Suprapubic skin (tissue), 4 donors: ENCODE measurements at regions not wholly inside any gene's neighbourhood (a gene's known extent, or its start where the extent isn't known, plus 50 kb on each side); places are given as distances from the start of the nearest gene placed in this dataset.

ENCODE experiments used
- DNase-seq, 2 donors: peaks; one replicate each; pipeline ENCODE4 v3.0.0-alpha.2; 2019; ENCODE audit warnings: low spot score in 2 of 2
- H3K27ac ChIP-seq: fragments of 200-600 bp; sonication (generic); one replicate; pipeline ENCODE4 v1.5.1; 2019
- H3K27me3 ChIP-seq: fragments of 200-600 bp; sonication (generic); one replicate; pipeline ENCODE4 v1.5.1; 2019
- H3K36me3 ChIP-seq: fragments of 200-600 bp; sonication (generic); one replicate; pipeline ENCODE4 v1.5.1; 2019
- H3K4me1 ChIP-seq: fragments of 200-600 bp; sonication (generic); one replicate; pipeline ENCODE4 v1.5.1; 2019
- H3K4me3 ChIP-seq: fragments of 200-600 bp; sonication (generic); one replicate; pipeline ENCODE4 v1.5.1; 2019; ENCODE audit warnings: mild to moderate bottlenecking
- H3K9me3 ChIP-seq: fragments of 200-600 bp; sonication (generic); one replicate; pipeline ENCODE4 v1.5.1; 2019
- EP300 ChIP-seq: sonication (generic); formaldehyde crosslinking; IDR thresholded peaks from one replicate; pipeline ENCODE4 v1.6.1; 2017; ENCODE audit warnings: antibody characterized with exemption
- POLR2A ChIP-seq, 2 donors: fragments of 450-650 bp; IDR thresholded peaks; one replicate each; pipeline ENCODE4 v1.6.1; 2017; ENCODE audit warnings: antibody characterized with exemption in 2 of 2, mild to moderate bottlenecking in 2 of 2, moderate library complexity in 2 of 2
- POLR2AphosphoS5 ChIP-seq, 3 donors: sonication (generic); formaldehyde crosslinking; IDR thresholded peaks; one replicate each; pipeline ENCODE4 v1.6.1; 2017; ENCODE audit warnings: antibody characterized with exemption in 3 of 3
- WGBS: methylation state at CpG from one replicate; pipeline ENCODE4 v1.1.5; 2018; 5-methylcytosine and 5-hydroxymethylcytosine counted together
- TF ChIP-seq, protein P1 (sequence below), 2 donors: fragments of 200-600 bp in 1 of 2; fragments of 450-650 bp in 1 of 2; sonication (generic) in 1 of 2; IDR thresholded peaks; one replicate each; pipeline ENCODE4 v1.5.1; 2016 to 2019; ENCODE audit warnings: antibody characterized with exemption in 2 of 2, mild to moderate bottlenecking in 1 of 2, moderate library complexity in 1 of 2

DNA sequence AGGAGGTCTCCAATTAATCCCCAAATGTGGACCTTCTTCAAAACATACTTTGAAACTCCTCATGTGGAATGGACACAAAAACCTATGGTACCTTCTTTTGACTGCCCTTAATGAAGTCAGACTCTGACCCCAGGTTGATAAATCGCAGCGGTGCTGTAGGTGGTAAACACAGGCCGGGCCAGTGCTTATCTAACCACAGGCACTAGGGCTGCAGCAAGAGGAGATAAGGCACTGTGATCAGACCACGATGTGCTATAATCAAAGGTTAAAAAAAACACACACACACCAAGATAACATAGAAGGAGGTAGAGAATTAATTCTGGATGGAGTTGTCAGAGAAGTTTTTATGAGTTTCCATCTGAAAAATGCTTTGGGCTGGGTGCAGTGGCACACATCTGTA, 52.3 kb upstream of the SIPA1L2 start:
- H3K4me3 ChIP-seq, result no peak overlapping the region

DNA sequence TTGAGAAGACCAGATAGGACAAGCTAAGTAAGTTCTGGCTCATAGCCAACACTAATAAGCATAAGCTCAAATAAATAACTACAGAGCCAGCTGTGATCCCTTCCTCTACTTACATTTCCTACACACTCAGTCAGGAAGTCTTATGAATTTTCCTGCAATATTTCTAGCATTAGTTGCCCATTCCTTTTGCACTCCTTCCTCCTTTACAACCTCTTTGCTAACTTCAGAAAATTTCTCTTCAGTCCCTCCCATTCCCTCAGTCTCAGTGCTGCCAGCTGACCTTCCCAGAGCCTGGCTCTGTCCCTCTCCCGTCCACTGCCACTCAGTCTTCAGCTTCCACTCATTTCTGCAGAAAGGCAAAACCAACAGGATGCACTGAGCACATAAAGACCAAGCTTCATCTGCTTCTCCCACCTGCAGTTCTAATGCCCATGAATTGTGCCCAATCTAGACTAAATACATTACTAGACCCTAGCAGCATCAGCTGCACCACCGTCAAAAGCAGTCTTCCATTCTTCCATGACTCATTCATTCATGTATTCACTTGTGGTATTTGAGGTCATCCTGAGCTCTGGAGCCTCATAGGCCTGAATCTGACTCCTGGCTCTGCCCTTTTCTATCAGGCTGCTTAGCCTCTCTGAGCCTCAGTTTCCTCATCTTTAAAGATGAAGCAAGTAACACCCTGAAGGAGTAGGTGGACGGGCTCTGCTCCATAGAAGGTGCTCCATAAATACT, 54.6 kb upstream of the SIPA1L2 start:
- no peak for DNase-seq
- Histone ChIP-seq H3K36me3 (no peaks in the 10 kb centered on the region), H3K27me3 (no peaks in the 10 kb centered on the region), H3K9me3 (no peaks in the 10 kb centered on the region), H3K27ac (no peak overlapping the region), H3K4me3 (no peak overlapping the region), H3K4me1 (no peaks in the 10 kb centered on the region)
- TF ChIP-seq, protein P1, sequence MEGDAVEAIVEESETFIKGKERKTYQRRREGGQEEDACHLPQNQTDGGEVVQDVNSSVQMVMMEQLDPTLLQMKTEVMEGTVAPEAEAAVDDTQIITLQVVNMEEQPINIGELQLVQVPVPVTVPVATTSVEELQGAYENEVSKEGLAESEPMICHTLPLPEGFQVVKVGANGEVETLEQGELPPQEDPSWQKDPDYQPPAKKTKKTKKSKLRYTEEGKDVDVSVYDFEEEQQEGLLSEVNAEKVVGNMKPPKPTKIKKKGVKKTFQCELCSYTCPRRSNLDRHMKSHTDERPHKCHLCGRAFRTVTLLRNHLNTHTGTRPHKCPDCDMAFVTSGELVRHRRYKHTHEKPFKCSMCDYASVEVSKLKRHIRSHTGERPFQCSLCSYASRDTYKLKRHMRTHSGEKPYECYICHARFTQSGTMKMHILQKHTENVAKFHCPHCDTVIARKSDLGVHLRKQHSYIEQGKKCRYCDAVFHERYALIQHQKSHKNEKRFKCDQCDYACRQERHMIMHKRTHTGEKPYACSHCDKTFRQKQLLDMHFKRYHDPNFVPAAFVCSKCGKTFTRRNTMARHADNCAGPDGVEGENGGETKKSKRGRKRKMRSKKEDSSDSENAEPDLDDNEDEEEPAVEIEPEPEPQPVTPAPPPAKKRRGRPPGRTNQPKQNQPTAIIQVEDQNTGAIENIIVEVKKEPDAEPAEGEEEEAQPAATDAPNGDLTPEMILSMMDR (IDR thresholded peaks at IDR 0.05), result no peak
- TF ChIP-seq POLR2A (IDR thresholded peaks at IDR 0.05) (no peak), POLR2AphosphoS5 (IDR thresholded peaks at IDR 0.05) (no peak), EP300 (no peak)
- WGBS, result 81% methylated on average over 3 of the region's 3 CpGs

More for the DNA sequence above, 52.3 kb upstream of the SIPA1L2 start:
- Histone ChIP-seq H3K9me3 (no peaks in the 10 kb centered on the region), H3K4me1 (no peaks in the 10 kb centered on the region), H3K36me3 (no peaks in the 10 kb centered on the region), H3K27me3 (no peaks in the 10 kb centered on the region), H3K27ac (no peak overlapping the region)
- 89% methylated on average over 4 of the region's 4 CpGs for WGBS
- DNase-seq, result no peak
- TF ChIP-seq, protein P1 (IDR thresholded peaks at IDR 0.05), result no peak
- TF ChIP-seq POLR2AphosphoS5 (IDR thresholded peaks at IDR 0.05) (no peak), POLR2A (IDR thresholded peaks at IDR 0.05) (no peak), EP300 (no peak)

DNA sequence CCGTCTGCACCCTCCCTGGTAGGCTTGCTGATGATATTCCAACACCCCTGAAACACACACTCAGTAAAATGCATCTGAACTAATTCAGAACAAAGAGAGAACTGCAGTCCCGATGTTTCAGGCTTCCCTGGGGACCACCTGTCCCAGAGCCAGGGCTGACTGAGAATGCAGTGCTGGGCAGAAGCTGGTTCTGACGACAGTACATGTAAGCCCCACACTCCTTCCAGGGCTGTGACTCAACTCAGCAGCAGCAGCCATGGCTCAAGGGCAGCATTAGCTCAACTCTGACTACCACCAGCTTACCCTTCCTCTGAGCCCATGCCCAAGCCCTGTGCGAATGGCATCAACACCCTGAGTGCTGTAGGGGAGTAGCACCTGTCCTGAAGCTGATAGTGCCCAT, 56.4 kb upstream of the SIPA1L2 start:
- Histone ChIP-seq H3K27ac (no peak overlapping the region), H3K9me3 (no peaks in the 10 kb centered on the region), H3K4me3 (no peak overlapping the region), H3K36me3 (no peaks in the 10 kb centered on the region), H3K27me3 (no peaks in the 10 kb centered on the region), H3K4me1 (no peaks in the 10 kb centered on the region)
- TF ChIP-seq, protein P1 (IDR thresholded peaks at IDR 0.05), result no peak
- TF ChIP-seq POLR2AphosphoS5 (IDR thresholded peaks at IDR 0.05), result no peak
- TF ChIP-seq POLR2A (IDR thresholded peaks at IDR 0.05), result no peak
- no peak for TF ChIP-seq EP300
- WGBS, result 87% methylated on average over 2 of the region's 4 CpGs
- DNase-seq, result no peak

DNA sequence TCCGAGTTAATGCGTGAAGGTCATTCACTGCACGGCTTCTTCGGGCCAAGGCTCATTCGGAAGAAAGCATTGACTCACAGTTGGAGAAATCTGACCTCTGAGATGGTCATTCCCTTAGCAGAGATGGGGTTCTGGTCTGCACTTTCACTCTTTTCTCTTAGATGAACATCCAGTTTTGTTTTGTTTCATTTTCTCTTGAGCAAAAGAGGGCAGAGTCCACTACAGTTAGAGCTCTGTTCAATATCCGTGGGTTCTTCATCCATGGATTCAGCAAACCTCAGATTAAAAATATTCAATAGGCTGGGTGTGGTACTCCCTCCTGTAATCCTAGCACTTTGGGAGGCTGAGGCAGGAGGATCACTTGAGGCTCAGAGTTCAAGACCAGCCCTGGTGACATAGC, 57.4 kb upstream of the SIPA1L2 start:
- Histone ChIP-seq H3K27ac (no peak overlapping the region), H3K4me1 (no peaks in the 10 kb centered on the region), H3K27me3 (no peaks in the 10 kb centered on the region), H3K9me3 (no peaks in the 10 kb centered on the region), H3K36me3 (no peaks in the 10 kb centered on the region), H3K4me3 (no peak overlapping the region)
- 91% methylated on average over 6 of the region's 6 CpGs for WGBS
- DNase-seq, result no peak
- TF ChIP-seq POLR2AphosphoS5 (IDR thresholded peaks at IDR 0.05) (no peak), POLR2A (IDR thresholded peaks at IDR 0.05) (no peak), EP300 (no peak)
- TF ChIP-seq, protein P1 (IDR thresholded peaks at IDR 0.05), result no peak

DNA sequence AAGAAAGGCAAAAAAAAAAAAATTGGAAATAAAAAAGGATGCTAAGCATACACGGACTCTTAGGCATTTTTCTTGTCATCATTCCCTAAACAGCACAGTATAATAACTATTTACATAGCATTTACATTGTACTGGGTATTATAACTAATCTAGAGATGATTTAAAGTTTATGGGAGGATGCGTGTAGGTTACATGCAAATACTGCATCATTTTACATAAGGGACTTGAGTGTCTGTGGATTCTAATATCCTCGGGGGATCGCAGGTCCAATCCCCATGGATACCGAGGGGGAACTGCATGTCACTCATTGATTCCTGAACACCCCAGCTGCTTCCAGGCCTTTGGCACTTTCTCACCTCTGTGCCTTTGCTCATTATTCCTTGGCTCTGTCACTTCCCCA, 57.8 kb upstream of the SIPA1L2 start:
- TF ChIP-seq POLR2A (IDR thresholded peaks at IDR 0.05) (no peak), EP300 (no peak), POLR2AphosphoS5 (IDR thresholded peaks at IDR 0.05) (no peak)
- TF ChIP-seq, protein P1 (IDR thresholded peaks at IDR 0.05), result no peak
- WGBS, result 91% methylated on average over 5 of the region's 5 CpGs
- H3K36me3 ChIP-seq, result no peaks in the 10 kb centered on the region
- no peaks in the 10 kb centered on the region for H3K27me3 ChIP-seq
- DNase-seq, result no peak
- H3K4me3 ChIP-seq, result no peak overlapping the region
- H3K27ac ChIP-seq, result no peak overlapping the region
- no peaks in the 10 kb centered on the region for H3K9me3 ChIP-seq
- no peaks in the 10 kb centered on the region for H3K4me1 ChIP-seq
